ENCODE measurements at regions not wholly inside any gene's neighbourhood (a gene's known extent, or its start where the extent isn't known, plus 50 kb on each side); places are given as distances from the start of the nearest gene placed in this dataset.

GRCh38 chr4:96326846-96327245 lies 487.0 kb downstream of the PDHA2 start:
- no peak overlapping the region for H3K4me3 ChIP-seq (ENCODE audit: low read length in 2 of 2)
- no peaks in the 10 kb centered on the region for H3K36me3 ChIP-seq (ENCODE audit: control insufficient read depth in 2 of 2, insufficient read depth in 2 of 2, low read length in 2 of 2)
- no peaks in the 10 kb centered on the region for H3K9me3 ChIP-seq (ENCODE audit: control insufficient read depth in 2 of 2, low read length in 2 of 2)
- H3K27me3 ChIP-seq (ENCODE audit: control insufficient read depth in 2 of 2, insufficient read depth in 2 of 2, low read length in 2 of 2), result no peaks in the 10 kb centered on the region
- H3K27ac ChIP-seq (ENCODE audit: low read depth in 2 of 2, low read length in 2 of 2), result no peak overlapping the region
- no peaks in the 10 kb centered on the region for H3K4me1 ChIP-seq (ENCODE audit: control insufficient read depth in 2 of 2, insufficient read depth in 2 of 2, low read length in 2 of 2)
- no peak overlapping the region for H3K9ac ChIP-seq (ENCODE audit: low read depth in 1 of 2, low read length in 2 of 2)

DNA sequence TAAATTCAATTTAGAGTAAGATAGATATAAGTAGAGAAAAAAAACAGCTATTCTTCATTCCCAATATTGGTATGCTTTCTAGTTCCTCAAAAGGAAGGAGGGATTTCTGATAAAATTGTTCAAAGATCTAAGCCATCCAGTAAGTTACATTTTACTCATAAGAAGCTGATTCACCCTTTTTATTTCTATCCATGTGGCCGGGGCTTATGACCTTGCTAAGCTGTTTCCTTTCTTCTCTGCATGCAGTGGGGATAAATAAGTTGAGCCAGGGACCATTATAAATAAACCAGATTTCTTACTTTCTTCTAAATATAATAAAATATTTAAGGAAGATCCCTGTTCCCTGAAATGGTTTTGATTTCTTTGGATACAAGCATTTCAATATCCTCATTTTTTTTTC lies 502.3 kb downstream of the PDHA2 start:
- Histone ChIP-seq H3K4me3 (ENCODE audit: low read length in 2 of 2) (no peak overlapping the region), H3K9ac (ENCODE audit: low read depth in 1 of 2, low read length in 2 of 2) (no peak overlapping the region), H3K27ac (ENCODE audit: low read depth in 2 of 2, low read length in 2 of 2) (no peak overlapping the region), H3K36me3 (ENCODE audit: control insufficient read depth in 2 of 2, insufficient read depth in 2 of 2, low read length in 2 of 2) (no peaks in the 10 kb centered on the region), H3K4me1 (ENCODE audit: control insufficient read depth in 2 of 2, insufficient read depth in 2 of 2, low read length in 2 of 2) (no peaks in the 10 kb centered on the region), H3K27me3 (ENCODE audit: control insufficient read depth in 2 of 2, insufficient read depth in 2 of 2, low read length in 2 of 2) (no peaks in the 10 kb centered on the region), H3K9me3 (ENCODE audit: control insufficient read depth in 2 of 2, low read length in 2 of 2) (no peaks in the 10 kb centered on the region)

DNA sequence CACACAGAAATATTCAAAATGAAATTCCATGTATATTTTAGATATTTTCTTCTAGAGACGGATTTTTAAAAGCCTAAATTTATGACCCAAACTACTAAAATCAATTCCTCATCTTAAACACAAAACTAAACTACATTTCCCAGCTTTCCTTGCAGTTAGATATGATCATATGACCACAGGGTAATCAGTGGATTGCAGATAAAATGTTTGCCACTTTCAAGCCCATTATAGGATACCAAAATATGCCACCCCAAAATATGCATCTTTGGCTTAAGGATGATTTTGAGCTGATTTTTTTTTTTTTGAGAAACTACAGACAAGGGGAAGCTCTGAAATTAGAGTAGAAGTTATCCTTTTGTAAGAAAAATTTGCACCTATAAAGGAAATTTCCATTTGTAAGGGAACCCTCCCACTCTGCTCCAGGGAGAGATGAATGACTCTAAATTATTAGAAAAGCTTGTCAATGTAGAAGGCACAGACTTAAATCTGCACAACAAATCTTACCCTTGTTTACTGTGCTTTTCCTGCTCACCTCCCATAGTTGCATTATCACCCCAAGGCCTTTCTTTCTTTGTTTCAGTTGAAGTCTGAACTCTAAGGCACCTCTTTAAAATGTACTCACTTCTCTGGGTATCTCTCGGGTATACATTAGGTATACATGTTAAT lies 503.0 kb downstream of the PDHA2 start:
- Histone ChIP-seq H3K9me3 (ENCODE audit: control insufficient read depth in 2 of 2, low read length in 2 of 2) (no peaks in the 10 kb centered on the region), H3K9ac (ENCODE audit: low read depth in 1 of 2, low read length in 2 of 2) (no peak overlapping the region), H3K4me3 (ENCODE audit: low read length in 2 of 2) (no peak overlapping the region), H3K27ac (ENCODE audit: low read depth in 2 of 2, low read length in 2 of 2) (no peak overlapping the region), H3K27me3 (ENCODE audit: control insufficient read depth in 2 of 2, insufficient read depth in 2 of 2, low read length in 2 of 2) (no peaks in the 10 kb centered on the region), H3K36me3 (ENCODE audit: control insufficient read depth in 2 of 2, insufficient read depth in 2 of 2, low read length in 2 of 2) (no peaks in the 10 kb centered on the region), H3K4me1 (ENCODE audit: control insufficient read depth in 2 of 2, insufficient read depth in 2 of 2, low read length in 2 of 2) (no peaks in the 10 kb centered on the region)

- no peaks in the 10 kb centered on the region for H3K27me3 ChIP-seq (ENCODE audit: control insufficient read depth in 2 of 2, insufficient read depth in 2 of 2, low read length in 2 of 2)
- H3K4me1 ChIP-seq (ENCODE audit: control insufficient read depth in 2 of 2, insufficient read depth in 2 of 2, low read length in 2 of 2), result no peaks in the 10 kb centered on the region
- no peak overlapping the region for H3K4me3 ChIP-seq (ENCODE audit: low read length in 2 of 2)
- H3K9ac ChIP-seq (ENCODE audit: low read depth in 1 of 2, low read length in 2 of 2), result no peak overlapping the region
- H3K36me3 ChIP-seq (ENCODE audit: control insufficient read depth in 2 of 2, insufficient read depth in 2 of 2, low read length in 2 of 2), result no peaks in the 10 kb centered on the region
- no peaks in the 10 kb centered on the region for H3K9me3 ChIP-seq (ENCODE audit: control insufficient read depth in 2 of 2, low read length in 2 of 2)
- no peak overlapping the region for H3K27ac ChIP-seq (ENCODE audit: low read depth in 2 of 2, low read length in 2 of 2)
These were observed 503.9 kb downstream of the PDHA2 start for GRCh38 chr4:96343836-96344235.

GRCh38 chr4:96347582-96347981 lies 507.7 kb downstream of the PDHA2 start:
- H3K27ac ChIP-seq (ENCODE audit: low read depth in 2 of 2, low read length in 2 of 2), result no peak overlapping the region
- H3K4me3 ChIP-seq (ENCODE audit: low read length in 2 of 2), result no peak overlapping the region
- H3K9me3 ChIP-seq (ENCODE audit: control insufficient read depth in 2 of 2, low read length in 2 of 2), result no peaks in the 10 kb centered on the region
- H3K9ac ChIP-seq (ENCODE audit: low read depth in 1 of 2, low read length in 2 of 2), result no peak overlapping the region
- H3K4me1 ChIP-seq (ENCODE audit: control insufficient read depth in 2 of 2, insufficient read depth in 2 of 2, low read length in 2 of 2), result no peaks in the 10 kb centered on the region
- H3K27me3 ChIP-seq (ENCODE audit: control insufficient read depth in 2 of 2, insufficient read depth in 2 of 2, low read length in 2 of 2), result no peaks in the 10 kb centered on the region
- no peaks in the 10 kb centered on the region for H3K36me3 ChIP-seq (ENCODE audit: control insufficient read depth in 2 of 2, insufficient read depth in 2 of 2, low read length in 2 of 2)

GRCh38 chr4:96352051-96352517 lies 512.2 kb downstream of the PDHA2 start:
- Histone ChIP-seq H3K4me1 (ENCODE audit: control insufficient read depth in 2 of 2, insufficient read depth in 2 of 2, low read length in 2 of 2) (no peaks in the 10 kb centered on the region), H3K27ac (ENCODE audit: low read depth in 2 of 2, low read length in 2 of 2) (no peak overlapping the region), H3K9me3 (ENCODE audit: control insufficient read depth in 2 of 2, low read length in 2 of 2) (no peaks in the 10 kb centered on the region), H3K4me3 (ENCODE audit: low read length in 2 of 2) (no peak overlapping the region), H3K36me3 (ENCODE audit: control insufficient read depth in 2 of 2, insufficient read depth in 2 of 2, low read length in 2 of 2) (no peaks in the 10 kb centered on the region), H3K9ac (ENCODE audit: low read depth in 1 of 2, low read length in 2 of 2) (no peak overlapping the region), H3K27me3 (ENCODE audit: control insufficient read depth in 2 of 2, insufficient read depth in 2 of 2, low read length in 2 of 2) (no peaks in the 10 kb centered on the region)

- H3K36me3 ChIP-seq (ENCODE audit: control insufficient read depth in 2 of 2, insufficient read depth in 2 of 2, low read length in 2 of 2), result no peaks in the 10 kb centered on the region
- no peaks in the 10 kb centered on the region for H3K27me3 ChIP-seq (ENCODE audit: control insufficient read depth in 2 of 2, insufficient read depth in 2 of 2, low read length in 2 of 2)
- no peak overlapping the region for H3K27ac ChIP-seq (ENCODE audit: low read depth in 2 of 2, low read length in 2 of 2)
- H3K4me3 ChIP-seq (ENCODE audit: low read length in 2 of 2), result no peak overlapping the region
- no peak overlapping the region for H3K9ac ChIP-seq (ENCODE audit: low read depth in 1 of 2, low read length in 2 of 2)
- H3K9me3 ChIP-seq (ENCODE audit: control insufficient read depth in 2 of 2, low read length in 2 of 2), result no peaks in the 10 kb centered on the region
- H3K4me1 ChIP-seq (ENCODE audit: control insufficient read depth in 2 of 2, insufficient read depth in 2 of 2, low read length in 2 of 2), result no peaks in the 10 kb centered on the region
These were observed 514.3 kb downstream of the PDHA2 start for GRCh38 chr4:96354036-96354712.

GRCh38 chr4:96355414-96355813 lies 515.5 kb downstream of the PDHA2 start:
- Histone ChIP-seq H3K27me3 (ENCODE audit: control insufficient read depth in 2 of 2, insufficient read depth in 2 of 2, low read length in 2 of 2) (no peaks in the 10 kb centered on the region), H3K9me3 (ENCODE audit: control insufficient read depth in 2 of 2, low read length in 2 of 2) (no peaks in the 10 kb centered on the region), H3K4me1 (ENCODE audit: control insufficient read depth in 2 of 2, insufficient read depth in 2 of 2, low read length in 2 of 2) (no peaks in the 10 kb centered on the region)

GRCh38 chr4:96356591-96357370 lies 516.9 kb downstream of the PDHA2 start:
- Histone ChIP-seq H3K27me3 (ENCODE audit: control insufficient read depth in 2 of 2, insufficient read depth in 2 of 2, low read length in 2 of 2) (no peaks in the 10 kb centered on the region), H3K4me3 (ENCODE audit: low read length in 2 of 2) (no peak overlapping the region), H3K9me3 (ENCODE audit: control insufficient read depth in 2 of 2, low read length in 2 of 2) (no peaks in the 10 kb centered on the region), H3K27ac (ENCODE audit: low read depth in 2 of 2, low read length in 2 of 2) (no peak overlapping the region), H3K9ac (ENCODE audit: low read depth in 1 of 2, low read length in 2 of 2) (no peak overlapping the region), H3K4me1 (ENCODE audit: control insufficient read depth in 2 of 2, insufficient read depth in 2 of 2, low read length in 2 of 2) (no peaks in the 10 kb centered on the region), H3K36me3 (ENCODE audit: control insufficient read depth in 2 of 2, insufficient read depth in 2 of 2, low read length in 2 of 2) (no peaks in the 10 kb centered on the region)

More at GRCh38 chr4:96355414-96355813, 515.5 kb downstream of the PDHA2 start:
- no peak overlapping the region for H3K27ac ChIP-seq (ENCODE audit: low read depth in 2 of 2, low read length in 2 of 2)
- no peak overlapping the region for H3K4me3 ChIP-seq (ENCODE audit: low read length in 2 of 2)
- no peak overlapping the region for H3K9ac ChIP-seq (ENCODE audit: low read depth in 1 of 2, low read length in 2 of 2)
- H3K36me3 ChIP-seq (ENCODE audit: control insufficient read depth in 2 of 2, insufficient read depth in 2 of 2, low read length in 2 of 2), result no peaks in the 10 kb centered on the region

- H3K27me3 ChIP-seq (ENCODE audit: control insufficient read depth in 2 of 2, insufficient read depth in 2 of 2, low read length in 2 of 2), result no peaks in the 10 kb centered on the region
- H3K9ac ChIP-seq (ENCODE audit: low read depth in 1 of 2, low read length in 2 of 2), result no peak overlapping the region
- no peaks in the 10 kb centered on the region for H3K36me3 ChIP-seq (ENCODE audit: control insufficient read depth in 2 of 2, insufficient read depth in 2 of 2, low read length in 2 of 2)
- H3K4me3 ChIP-seq (ENCODE audit: low read length in 2 of 2), result no peak overlapping the region
- H3K27ac ChIP-seq (ENCODE audit: low read depth in 2 of 2, low read length in 2 of 2), result no peak overlapping the region
- no peaks in the 10 kb centered on the region for H3K4me1 ChIP-seq (ENCODE audit: control insufficient read depth in 2 of 2, insufficient read depth in 2 of 2, low read length in 2 of 2)
- H3K9me3 ChIP-seq (ENCODE audit: control insufficient read depth in 2 of 2, low read length in 2 of 2), result no peaks in the 10 kb centered on the region
These were observed 526.7 kb downstream of the PDHA2 start for GRCh38 chr4:96366632-96367031.
